Neuronal stem cell (in vitro differentiated cells): ENCODE measurements at regions not wholly inside any gene's neighbourhood (a gene's known extent, or its start where the extent isn't known, plus 50 kb on each side); places are given as distances from the start of the nearest gene placed in this dataset.

Source experiments
- DNase-seq: peaks from one replicate; pipeline ENCODE4 v3.0.0-alpha.2; 2013; ENCODE audit warnings: low spot score
- H2AFZ ChIP-seq: one replicate; pipeline ENCODE4 v1.6.1; 2013; ENCODE audit warnings: mild to moderate bottlenecking, low read length, inconsistent platforms
- H2AK5ac ChIP-seq: 2 replicates; pipeline ENCODE4 v1.6.1; 2013; ENCODE audit warnings: low read depth, mild to moderate bottlenecking, inconsistent platforms, low read length, moderate library complexity, mixed read lengths
- H2BK120ac ChIP-seq: 2 replicates; pipeline ENCODE4 v1.6.1; 2013; ENCODE audit warnings: low read depth, mild to moderate bottlenecking, inconsistent platforms, low read length, moderate library complexity, mixed read lengths
- H2BK12ac ChIP-seq: one replicate; pipeline ENCODE4 v1.6.1; 2013; ENCODE audit warnings: low read length, inconsistent platforms
- H2BK15ac ChIP-seq: 2 replicates; pipeline ENCODE4 v1.6.1; 2013; ENCODE audit warnings: mild to moderate bottlenecking, low read length, inconsistent platforms, mixed read lengths
- H2BK5ac ChIP-seq: one replicate; pipeline ENCODE4 v1.6.1; 2013; ENCODE audit warnings: inconsistent platforms, mild to moderate bottlenecking, low read length, moderate library complexity
- H3K14ac ChIP-seq: one replicate; pipeline ENCODE4 v1.6.1; 2013; ENCODE audit warnings: low read length, inconsistent platforms
- H3K18ac ChIP-seq: 2 replicates; pipeline ENCODE4 v1.6.1; 2013; ENCODE audit warnings: low read length, inconsistent platforms
- H3K23ac ChIP-seq: 2 replicates; pipeline ENCODE4 v1.6.1; 2013; ENCODE audit warnings: low read depth, mild to moderate bottlenecking, mixed read lengths, low read length, inconsistent platforms; ENCODE audit not compliant: poor library complexity
- H3K27ac ChIP-seq: replicated peaks from 3 replicates; pipeline ENCODE4 v1.5.1; 2013; ENCODE audit warnings: low read length, inconsistent platforms
- H3K27me3 ChIP-seq, 3 experiments: 2 replicates each; pipeline ENCODE4 v1.6.1; 2013; ENCODE audit warnings: low read length in 3 of 3, mild to moderate bottlenecking in 2 of 3, inconsistent platforms in 1 of 3, low read depth in 1 of 3, mixed read lengths in 1 of 3, moderate library complexity in 1 of 3; ENCODE audit not compliant: control insufficient read depth in 3 of 3, insufficient read depth in 3 of 3
- H3K36me3 ChIP-seq, 2 donors: replicated peaks in 1 of 2; 2 replicates each; pipeline ENCODE4 v1.6.1; 2013; ENCODE audit warnings: low read length in 2 of 2; ENCODE audit not compliant: control insufficient read depth in 2 of 2, insufficient read depth in 2 of 2
- H3K4ac ChIP-seq: 2 replicates; pipeline ENCODE4 v1.6.1; 2013; ENCODE audit warnings: inconsistent platforms, mild to moderate bottlenecking, low read length, moderate library complexity
- H3K4me1 ChIP-seq, 2 donors: 1 replicate in 1 of 2; 2 replicates in 1 of 2; pipeline ENCODE4 v1.6.1; 2013; ENCODE audit warnings: low read length in 2 of 2, low read depth in 1 of 2; ENCODE audit not compliant: control insufficient read depth in 2 of 2, insufficient read depth in 1 of 2
- H3K4me2 ChIP-seq: one replicate; pipeline ENCODE4 v1.6.1; 2013; ENCODE audit warnings: mild to moderate bottlenecking, low read length, inconsistent platforms; ENCODE audit not compliant: insufficient read depth, poor library complexity, severe bottlenecking
- H3K4me3 ChIP-seq, 2 donors: 2 replicates each; pipeline ENCODE4 v1.5.1; 2013; ENCODE audit warnings: low read length in 2 of 2, mild to moderate bottlenecking in 2 of 2, inconsistent platforms in 1 of 2, moderate library complexity in 1 of 2
- H3K79me1 ChIP-seq: one replicate; pipeline ENCODE4 v1.6.1; 2013; ENCODE audit warnings: low read depth, mild to moderate bottlenecking, inconsistent platforms, low read length, moderate library complexity
- H3K9ac ChIP-seq: one replicate; pipeline ENCODE4 v1.6.1; 2013; ENCODE audit warnings: mild to moderate bottlenecking, low read depth, low read length, inconsistent platforms; ENCODE audit not compliant: poor library complexity
- H3K9me3 ChIP-seq, 2 donors: replicated peaks in 1 of 2; 2 replicates each; pipeline versions ENCODE3 to v1.6.1; 2013; ENCODE audit warnings: low read length in 2 of 2, mild to moderate bottlenecking in 2 of 2, inconsistent platforms in 1 of 2, low read depth in 1 of 2, mixed read lengths in 1 of 2, moderate library complexity in 1 of 2; ENCODE audit not compliant: control insufficient read depth in 2 of 2, insufficient read depth in 1 of 2
- H4K8ac ChIP-seq: one replicate; pipeline ENCODE4 v1.6.1; 2013; ENCODE audit warnings: low read depth, mild to moderate bottlenecking, inconsistent platforms, low read length, moderate library complexity
- H4K91ac ChIP-seq: one replicate; pipeline ENCODE4 v1.6.1; 2013; ENCODE audit warnings: low read length, low read depth, mild to moderate bottlenecking, inconsistent platforms; ENCODE audit not compliant: poor library complexity
- WGBS, 2 donors: extraction: QIAGEN DNeasy Blood & Tissue Kit; methylation state at CpG; one replicate each; pipeline ENCODE4 v1.1.7; 2013; ENCODE audit warnings: missing lambda C conversion rate in 2 of 2, mixed read lengths in 1 of 2; ENCODE audit not compliant: insufficient read length in 2 of 2, insufficient replicate concordance in 1 of 2; ENCODE audit errors: extremely low coverage in 2 of 2; 5-methylcytosine and 5-hydroxymethylcytosine counted together

DNA sequence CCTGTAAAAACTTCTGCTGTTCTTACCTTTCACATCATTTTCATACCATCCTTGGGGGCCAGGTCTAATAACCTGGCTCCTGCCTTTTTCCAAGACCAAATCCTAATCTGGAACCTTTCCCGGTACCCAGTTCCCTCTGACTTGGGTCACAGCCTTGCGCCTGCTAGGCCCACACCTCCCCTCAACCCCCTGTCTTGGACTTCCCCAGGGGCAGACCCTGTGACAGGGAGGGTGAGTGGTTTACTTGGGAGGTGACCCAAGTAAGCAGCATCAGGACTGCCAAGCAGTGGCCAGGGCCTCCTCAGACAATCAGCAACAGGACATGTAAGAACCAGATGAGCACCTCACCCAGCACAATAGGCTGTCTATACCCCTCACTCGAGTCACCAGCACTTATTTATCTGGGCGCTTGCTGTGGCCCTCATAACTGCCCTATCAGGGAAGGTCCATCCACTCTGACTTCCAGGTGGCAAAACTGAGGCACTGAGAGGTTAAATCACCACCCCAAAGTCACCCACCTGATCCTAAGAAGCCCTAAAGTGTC is 124.7 kb downstream of the MATN1 start:
- no peak overlapping the region for H3K9ac ChIP-seq
- H3K14ac ChIP-seq: no peak overlapping the region
- WGBS, 2 donors: no CpG with 5 or more reads among the region's 4 CpGs

DNA sequence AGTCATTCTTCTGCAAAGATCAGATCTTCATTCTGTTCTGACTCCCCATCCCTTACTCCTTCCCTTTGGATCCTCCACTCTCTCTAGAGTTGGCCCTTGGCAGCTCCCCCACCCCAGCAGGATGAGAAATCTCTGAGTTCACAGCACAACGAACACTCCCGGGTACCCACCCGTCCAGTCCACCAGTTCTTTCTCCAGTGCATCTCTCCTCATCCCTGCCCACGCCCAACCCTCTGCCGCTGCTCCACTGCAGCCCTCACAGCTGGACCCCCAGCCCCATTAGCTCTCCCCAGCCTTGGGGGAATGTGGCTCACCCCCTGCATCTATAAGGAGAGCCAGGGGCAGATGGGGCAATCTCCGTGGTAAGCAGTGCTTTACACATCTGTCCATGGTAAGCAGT is 125.7 kb downstream of the MATN1 start:
- Histone ChIP-seq H4K91ac (no peak overlapping the region), H3K9ac (no peak overlapping the region), H2BK120ac (no peak overlapping the region), H3K4me3 (no peak overlapping the region), H3K14ac (no peak overlapping the region), H2BK15ac (no peak overlapping the region), H3K23ac (no peak overlapping the region), H2BK12ac (no peak overlapping the region), H3K4ac (no peak overlapping the region), H3K4me2 (no peak overlapping the region), H3K9me3 (no peaks in the 10 kb centered on the region), H3K27ac (no peak overlapping the region), H3K27me3 (peaks cover 0 to 7% (median 0%) of the 10 kb centered on the region in 3 experiments), H3K36me3 (no peaks in the 10 kb centered on the region), H3K18ac (no peak overlapping the region), H2BK5ac (no peak overlapping the region), H3K4me1 (peaks cover 0 to 1% of the 10 kb centered on the region in 2 donors), H4K8ac (no peak overlapping the region), H2AFZ (no peak overlapping the region), H3K79me1 (no peaks in the 10 kb centered on the region), H2AK5ac (no peak overlapping the region)
- WGBS, 2 donors: no CpG with 5 or more reads among the region's 6 CpGs
- DNase-seq: no peak

More for the DNA sequence above, 124.7 kb downstream of the MATN1 start:
- H2AK5ac ChIP-seq: no peak overlapping the region
- no peak overlapping the region for H2BK12ac ChIP-seq
- H2BK5ac ChIP-seq: no peak overlapping the region
- H2BK15ac ChIP-seq: no peak overlapping the region
- H3K4me3 ChIP-seq: no peak overlapping the region
- H3K27ac ChIP-seq: no peak overlapping the region
- no peaks in the 10 kb centered on the region for H3K9me3 ChIP-seq
- DNase-seq: no peak
- H2BK120ac ChIP-seq: no peak overlapping the region
- no peak overlapping the region for H4K8ac ChIP-seq
- H3K18ac ChIP-seq: no peak overlapping the region
- no peak overlapping the region for H3K23ac ChIP-seq
- peaks cover 0 to 10% (median 0%) of the 10 kb centered on the region in 3 experiments for H3K27me3 ChIP-seq
- H4K91ac ChIP-seq: no peak overlapping the region
- H3K4ac ChIP-seq: no peak overlapping the region
- no peak overlapping the region for H3K4me2 ChIP-seq
- H3K4me1 ChIP-seq: peaks cover 0 to 1% of the 10 kb centered on the region in 2 donors
- H3K79me1 ChIP-seq: no peaks in the 10 kb centered on the region
- no peak overlapping the region for H2AFZ ChIP-seq
- H3K36me3 ChIP-seq: no peaks in the 10 kb centered on the region

DNA sequence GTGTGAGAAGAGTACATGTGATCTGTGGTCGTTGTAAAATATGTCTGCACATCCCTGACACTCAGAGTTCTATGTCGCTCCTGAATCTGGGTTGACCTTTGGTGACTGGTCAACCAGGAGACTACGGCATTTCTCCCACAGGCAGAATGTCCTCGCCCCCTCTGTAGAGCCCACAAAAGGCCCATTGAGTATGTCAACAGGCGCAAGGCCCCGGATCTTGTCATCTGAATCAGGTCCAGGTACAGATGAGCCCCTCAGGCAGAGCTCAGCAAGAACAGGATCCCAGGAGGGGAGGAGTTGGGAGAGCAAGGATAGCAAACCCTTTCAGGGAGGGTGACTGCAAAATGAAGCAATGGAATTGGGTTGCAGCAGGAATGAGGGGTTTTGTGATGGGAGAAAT is 126.5 kb downstream of the MATN1 start:
- no peaks in the 10 kb centered on the region for H3K9me3 ChIP-seq
- no peak overlapping the region for H3K23ac ChIP-seq
- H3K4me1 ChIP-seq: peaks cover 0 to 1% of the 10 kb centered on the region in 2 donors
- H3K4me2 ChIP-seq: no peak overlapping the region
- DNase-seq: no peak
- peak overlapping the region; percentile 51 for H2BK120ac ChIP-seq
- H2BK12ac ChIP-seq: no peak overlapping the region
- H3K27me3 ChIP-seq: peaks cover 0 to 7% (median 0%) of the 10 kb centered on the region in 3 experiments
- no peak overlapping the region for H4K91ac ChIP-seq
- H2BK5ac ChIP-seq: no peak overlapping the region
- no peak overlapping the region for H3K4ac ChIP-seq
- no peak overlapping the region for H2BK15ac ChIP-seq
- no peak overlapping the region for H3K4me3 ChIP-seq
- H3K79me1 ChIP-seq: no peaks in the 10 kb centered on the region
- H2AK5ac ChIP-seq: no peak overlapping the region
- H3K36me3 ChIP-seq: no peaks in the 10 kb centered on the region
- no CpG with 5 or more reads among the region's 6 CpGs for WGBS, 2 donors
- H4K8ac ChIP-seq: no peak overlapping the region
- no peak overlapping the region for H3K14ac ChIP-seq
- H2AFZ ChIP-seq: no peak overlapping the region
- H3K27ac ChIP-seq: no peak overlapping the region
- peak overlapping the region; percentile 23 for H3K18ac ChIP-seq
- no peak overlapping the region for H3K9ac ChIP-seq

DNA sequence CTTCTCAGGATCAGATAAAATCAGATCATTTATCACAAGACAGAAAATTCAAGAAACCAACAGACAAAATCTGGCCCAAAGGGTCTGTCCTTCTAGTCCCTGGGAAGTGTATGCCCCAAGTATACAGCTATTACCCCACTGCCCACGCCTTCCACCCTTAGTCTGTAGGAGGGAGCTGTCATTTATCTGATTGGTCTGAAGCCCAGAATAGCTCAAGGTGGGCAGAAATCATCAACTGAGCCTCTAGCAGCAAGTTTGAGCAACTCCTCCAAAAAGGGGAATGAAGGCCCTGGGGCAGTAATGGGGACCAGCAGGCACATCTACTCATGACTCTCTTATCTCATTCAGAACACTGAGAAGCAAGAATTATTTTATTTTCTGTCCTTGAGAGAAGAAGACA is 126.9 kb downstream of the MATN1 start:
- H3K9ac ChIP-seq: no peak overlapping the region
- H3K79me1 ChIP-seq: no peaks in the 10 kb centered on the region
- no peak overlapping the region for H2BK5ac ChIP-seq
- no peak overlapping the region for H4K8ac ChIP-seq
- no peak overlapping the region for H2BK120ac ChIP-seq
- H3K4me3 ChIP-seq: no peak overlapping the region
- no peak overlapping the region for H2BK15ac ChIP-seq
- no peak overlapping the region for H2BK12ac ChIP-seq
- peaks cover 0 to 7% (median 0%) of the 10 kb centered on the region in 3 experiments for H3K27me3 ChIP-seq
- H3K4me1 ChIP-seq: peaks cover 0 to 1% of the 10 kb centered on the region in 2 donors
- H2AFZ ChIP-seq: no peak overlapping the region
- no peak overlapping the region for H3K4me2 ChIP-seq
- H3K18ac ChIP-seq: no peak overlapping the region
- H3K36me3 ChIP-seq: no peaks in the 10 kb centered on the region
- no peak overlapping the region for H2AK5ac ChIP-seq
- WGBS, 2 donors: no CpG with 5 or more reads among the region's 1 CpG
- no peak overlapping the region for H3K4ac ChIP-seq
- no peak for DNase-seq
- no peak overlapping the region for H3K14ac ChIP-seq
- no peak overlapping the region for H4K91ac ChIP-seq
- no peak overlapping the region for H3K27ac ChIP-seq
- no peaks in the 10 kb centered on the region for H3K9me3 ChIP-seq
- H3K23ac ChIP-seq: no peak overlapping the region
